GM13977 (cell line): ENCODE measurements at regions not wholly inside any gene's neighbourhood (a gene's known extent, or its start where the extent isn't known, plus 50 kb on each side); places are given as distances from the start of the nearest gene placed in this dataset.

ENCODE experiments used
- DNase-seq: peaks from one replicate; pipeline ENCODE4 v3.0.0; 2012; ENCODE audit warnings: low spot score
- CTCF ChIP-seq: IDR thresholded peaks from 2 replicates; pipeline ENCODE4 v1.5.1; 2012; ENCODE audit warnings: mild to moderate bottlenecking, control low read depth; ENCODE audit not compliant: insufficient read depth; ENCODE audit errors: extremely low read depth, missing control alignments
- in situ Hi-C: fragments of 300-500 bp; cut with MboI; formaldehyde crosslinking; loops from one replicate; pipeline ENCODE4 v1.12.0; 2022; ENCODE audit warnings: low sequenced_read_pairs, low pct_unique_long_range_greater_than_20kb, mixed read lengths, inconsistent platforms; ENCODE audit not compliant: unreplicated experiment

GRCh38 chr5:38655691-38656090 lies 99.2 kb upstream of the LIFR start:
- TF ChIP-seq CTCF, result no peak
- in situ Hi-C loops, result no loop called here
- DNase-seq, result no peak

- no peak for DNase-seq
- no peak for TF ChIP-seq CTCF
- in situ Hi-C loops, result no loop called here
These were observed 100.1 kb upstream of the LIFR start for GRCh38 chr5:38656568-38656967.

GRCh38 chr5:38657020-38657419 lies 100.6 kb upstream of the LIFR start:
- in situ Hi-C loops, result no loop called here
- no peak for TF ChIP-seq CTCF
- DNase-seq, result no peak

GRCh38 chr5:38660194-38660668 lies 103.8 kb upstream of the LIFR start:
- TF ChIP-seq CTCF, result no peak
- DNase-seq, result no peak
- in situ Hi-C loops, result no loop called here

GRCh38 chr5:38662090-38662489 lies 105.6 kb upstream of the LIFR start:
- no peak for DNase-seq
- in situ Hi-C loops, result no loop called here
- TF ChIP-seq CTCF, result no peak

- DNase-seq, result no peak
- in situ Hi-C loops, result no loop called here
- TF ChIP-seq CTCF, result no peak
These were observed 106.8 kb upstream of the LIFR start for GRCh38 chr5:38663249-38663648.
